A549 (cell line): ENCODE measurements at regions not wholly inside any gene's neighbourhood (a gene's known extent, or its start where the extent isn't known, plus 50 kb on each side); places are given as distances from the start of the nearest gene placed in this dataset.

Experiments
- CHD4 ChIP-seq: fragments of 200-600 bp; sonication (generic); IDR thresholded peaks from 2 replicates; pipeline ENCODE4 v1.6.1; 2016; ENCODE audit warnings: antibody characterized with exemption, mild to moderate bottlenecking, borderline replicate concordance
- ESRRA ChIP-seq: fragments of 150-350 bp; IDR thresholded peaks from 2 replicates; pipeline ENCODE4 v1.6.1; 2014; ENCODE audit warnings: mild to moderate bottlenecking, low read length, borderline replicate concordance
- MYC ChIP-seq: IDR thresholded peaks from 2 replicates; pipeline ENCODE4 v1.6.1; 2012; ENCODE audit warnings: mild to moderate bottlenecking, inconsistent platforms, low read length, improper control_type of control experiment, borderline replicate concordance
- POLR2A ChIP-seq: IDR thresholded peaks from 2 replicates; pipeline ENCODE4 v1.6.1; 2012; ENCODE audit warnings: mild to moderate bottlenecking, low read length
- SREBF2 ChIP-seq: fragments of 450-650 bp; IDR thresholded peaks from 2 replicates; pipeline ENCODE4 v1.6.1; 2014; ENCODE audit warnings: mild to moderate bottlenecking, moderate library complexity
- TF ChIP-seq, protein P1 (sequence below): fragments of >200 bp; sonication (Bioruptor Twin); formaldehyde crosslinking; IDR thresholded peaks from 3 replicates; pipeline ENCODE4 v1.5.1; 2016

DNA sequence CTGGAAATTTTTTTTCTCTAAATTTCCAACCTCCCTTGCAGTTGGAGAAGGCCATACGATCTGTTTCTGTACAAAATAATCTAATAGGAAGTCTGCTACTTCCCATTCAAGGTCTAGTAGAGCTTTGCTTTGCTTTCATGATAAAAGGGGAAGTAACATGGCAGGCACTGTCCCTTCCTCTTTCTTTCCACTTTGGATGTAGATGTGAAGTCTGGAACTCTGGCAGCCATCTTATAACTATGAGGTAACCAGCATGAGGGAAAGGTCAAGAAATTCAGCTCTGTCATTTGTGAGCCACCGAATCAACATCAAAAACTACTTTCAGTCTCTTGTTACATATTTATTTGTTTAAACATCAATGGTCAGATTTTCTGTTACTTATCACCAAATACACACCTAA is 156.3 kb downstream of the MTHFS start:
- TF ChIP-seq, protein P1, sequence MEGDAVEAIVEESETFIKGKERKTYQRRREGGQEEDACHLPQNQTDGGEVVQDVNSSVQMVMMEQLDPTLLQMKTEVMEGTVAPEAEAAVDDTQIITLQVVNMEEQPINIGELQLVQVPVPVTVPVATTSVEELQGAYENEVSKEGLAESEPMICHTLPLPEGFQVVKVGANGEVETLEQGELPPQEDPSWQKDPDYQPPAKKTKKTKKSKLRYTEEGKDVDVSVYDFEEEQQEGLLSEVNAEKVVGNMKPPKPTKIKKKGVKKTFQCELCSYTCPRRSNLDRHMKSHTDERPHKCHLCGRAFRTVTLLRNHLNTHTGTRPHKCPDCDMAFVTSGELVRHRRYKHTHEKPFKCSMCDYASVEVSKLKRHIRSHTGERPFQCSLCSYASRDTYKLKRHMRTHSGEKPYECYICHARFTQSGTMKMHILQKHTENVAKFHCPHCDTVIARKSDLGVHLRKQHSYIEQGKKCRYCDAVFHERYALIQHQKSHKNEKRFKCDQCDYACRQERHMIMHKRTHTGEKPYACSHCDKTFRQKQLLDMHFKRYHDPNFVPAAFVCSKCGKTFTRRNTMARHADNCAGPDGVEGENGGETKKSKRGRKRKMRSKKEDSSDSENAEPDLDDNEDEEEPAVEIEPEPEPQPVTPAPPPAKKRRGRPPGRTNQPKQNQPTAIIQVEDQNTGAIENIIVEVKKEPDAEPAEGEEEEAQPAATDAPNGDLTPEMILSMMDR: no peak
- TF ChIP-seq ESRRA (no peak), CHD4 (no peak), SREBF2 (no peak), POLR2A (no peak), MYC (no peak)
